HG02852 (cell line): ENCODE measurements at regions not wholly inside any gene's neighbourhood (a gene's known extent, or its start where the extent isn't known, plus 50 kb on each side); places are given as distances from the start of the nearest gene placed in this dataset.

Experiments
- ATAC-seq: cut with Tn5 transposase; IDR thresholded peaks from one replicate; pipeline ENCODE4 v1.9.1; 2021; ENCODE audit warnings: mild to moderate bottlenecking, moderate library complexity; ENCODE audit not compliant: unreplicated experiment

- no peak for ATAC-seq
Observed at GRCh38 chr9:28671000-28671399, 1097.7 kb upstream of the C9orf72 start.

- ATAC-seq, result no peak
Observed at GRCh38 chr9:28678097-28678496, 1104.8 kb upstream of the C9orf72 start.

GRCh38 chr9:28688172-28688571, 1114.9 kb upstream of the C9orf72 start:
- ATAC-seq, result no peak

DNA sequence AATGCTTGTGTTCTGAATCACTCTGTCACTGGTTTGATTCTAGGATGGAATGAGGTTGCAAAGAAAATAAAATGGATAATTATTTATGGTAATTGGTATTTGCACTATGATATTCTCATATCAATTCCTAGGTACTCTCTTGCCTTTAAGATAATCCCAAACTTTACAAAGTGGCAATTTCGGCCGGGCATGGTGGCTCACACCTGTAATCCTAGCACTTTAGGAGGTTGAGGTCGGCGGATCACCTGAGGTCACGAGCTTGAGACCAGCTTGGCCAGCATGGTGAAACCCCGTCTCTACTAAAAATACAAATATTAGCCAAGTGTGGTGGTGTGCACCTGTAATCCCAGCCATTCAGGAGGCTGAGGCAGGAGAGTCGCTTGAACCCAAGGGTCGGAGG, 1118.7 kb upstream of the C9orf72 start:
- no peak for ATAC-seq

DNA sequence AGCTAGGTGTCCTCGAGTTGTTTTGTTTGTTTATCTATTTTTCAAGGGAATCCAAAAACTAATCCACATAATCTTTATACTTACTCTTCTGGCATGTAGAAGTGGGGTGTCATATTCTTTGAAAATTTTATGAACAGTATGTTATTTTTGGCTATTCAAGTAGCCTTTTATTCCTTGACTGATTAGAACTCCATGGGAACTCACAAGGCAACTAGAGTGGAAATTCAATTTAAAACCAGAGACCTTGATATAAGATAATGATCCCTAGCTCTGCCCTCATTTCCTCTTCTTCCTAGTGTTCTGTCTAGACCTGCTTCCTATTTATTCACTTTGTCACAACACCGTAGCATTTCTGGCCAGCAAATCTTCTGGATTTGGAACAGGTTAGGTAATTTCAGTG, 1123.7 kb upstream of the C9orf72 start:
- no peak for ATAC-seq

DNA sequence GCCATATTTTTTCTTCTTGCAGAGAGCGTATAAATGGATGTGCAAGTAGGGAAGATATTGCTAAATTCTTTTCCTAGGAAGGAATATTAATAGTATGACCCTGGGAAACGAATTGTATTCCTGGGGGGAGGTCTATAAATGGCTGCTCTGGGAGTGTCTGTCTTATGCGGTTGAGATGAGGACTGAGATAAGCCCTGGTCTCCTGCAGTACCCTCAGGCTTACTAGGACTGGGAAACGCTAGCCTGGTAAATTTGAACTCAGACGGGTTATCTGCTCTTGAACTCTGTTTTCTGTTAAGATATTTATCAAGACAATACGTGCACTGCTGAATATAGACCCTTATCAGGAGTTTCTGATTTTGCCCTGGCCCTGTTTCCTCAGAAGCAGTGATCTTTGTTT, 1126.4 kb upstream of the C9orf72 start:
- ATAC-seq, result no peak

GRCh38 chr9:28707616-28708015, 1134.3 kb upstream of the C9orf72 start:
- ATAC-seq, result no peak

- ATAC-seq, result no peak
Observed at GRCh38 chr9:28714188-28714587, 1140.9 kb upstream of the C9orf72 start.

GRCh38 chr9:28718226-28718625, 1144.9 kb upstream of the C9orf72 start:
- no peak for ATAC-seq

GRCh38 chr9:28720746-28721145, 1147.5 kb upstream of the C9orf72 start:
- no peak for ATAC-seq

- ATAC-seq, result no peak
Observed at GRCh38 chr9:28730111-28730510, 1156.8 kb upstream of the C9orf72 start.

DNA sequence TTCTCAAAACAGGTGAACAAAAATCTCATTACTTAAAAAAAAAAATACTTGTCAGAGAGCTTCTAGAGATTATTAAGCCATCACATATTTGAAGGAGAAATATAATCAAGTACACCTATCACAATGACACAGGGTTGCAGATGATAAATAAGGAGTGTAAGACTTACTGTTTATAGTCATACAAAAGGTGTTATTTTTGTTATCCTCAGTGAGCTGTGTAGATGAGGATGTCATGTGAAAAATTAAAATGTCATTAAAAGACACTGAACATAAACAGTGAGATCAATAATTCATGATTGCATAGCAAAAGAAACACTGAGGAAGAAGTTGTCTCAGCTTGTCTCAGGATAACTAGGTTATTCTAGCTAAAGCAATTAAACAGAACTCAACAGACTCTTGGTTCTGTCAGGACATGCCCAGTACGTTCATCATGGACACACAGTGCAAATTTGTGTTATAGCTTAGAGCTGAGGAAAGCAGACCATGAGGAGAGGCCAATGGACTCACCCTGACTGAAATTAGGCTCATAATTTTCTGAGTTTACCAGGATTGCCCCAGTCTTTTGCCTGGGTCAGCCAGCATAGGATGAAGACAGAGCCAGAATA, 1162.6 kb upstream of the C9orf72 start:
- ATAC-seq, result no peak

GRCh38 chr9:28741459-28741858, 1168.2 kb upstream of the C9orf72 start:
- no peak for ATAC-seq

GRCh38 chr9:28747351-28747985, 1174.2 kb upstream of the C9orf72 start:
- no peak for ATAC-seq

DNA sequence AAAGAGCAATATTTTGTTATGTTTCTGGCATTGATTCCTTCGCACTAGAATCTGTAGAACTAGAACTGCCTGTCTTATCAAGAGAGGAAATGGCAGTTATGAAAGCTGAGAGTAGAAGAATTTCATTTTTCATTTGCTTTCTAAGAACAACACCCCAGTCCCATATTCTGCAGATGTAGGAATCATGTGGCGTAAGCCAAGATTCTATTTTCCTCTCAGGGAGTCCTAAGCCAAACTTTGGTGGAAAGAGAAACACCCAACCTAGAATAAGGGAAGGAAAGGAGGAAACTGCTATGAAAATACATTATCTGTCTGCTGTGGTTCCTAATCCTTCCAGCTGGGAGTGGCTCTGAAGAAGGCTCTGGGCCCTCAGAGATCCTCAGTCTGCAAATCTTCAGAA, 1176.9 kb upstream of the C9orf72 start:
- no peak for ATAC-seq

GRCh38 chr9:28758341-28758740, 1185.1 kb upstream of the C9orf72 start:
- ATAC-seq, result no peak

GRCh38 chr9:28758971-28759370, 1185.7 kb upstream of the C9orf72 start:
- ATAC-seq, result no peak

DNA sequence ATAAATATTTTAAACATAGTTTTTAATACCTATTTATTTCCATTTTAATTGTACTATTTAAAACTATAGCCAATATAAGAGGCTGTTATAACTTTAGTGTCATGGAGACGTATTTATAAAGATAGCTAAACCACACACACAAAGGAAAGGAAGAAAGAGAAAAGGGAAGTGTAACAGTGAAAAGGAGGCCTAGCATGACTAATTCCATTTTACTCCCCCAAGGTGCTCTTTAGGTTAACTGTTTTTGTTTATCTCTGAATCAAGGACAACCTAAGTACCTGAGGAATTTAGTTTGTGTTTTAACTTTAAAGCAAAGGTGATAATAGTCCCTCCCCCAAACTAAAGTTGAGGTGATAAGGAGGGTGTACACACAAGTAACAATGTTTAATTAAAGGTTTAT, 1188.9 kb upstream of the C9orf72 start:
- no peak for ATAC-seq

DNA sequence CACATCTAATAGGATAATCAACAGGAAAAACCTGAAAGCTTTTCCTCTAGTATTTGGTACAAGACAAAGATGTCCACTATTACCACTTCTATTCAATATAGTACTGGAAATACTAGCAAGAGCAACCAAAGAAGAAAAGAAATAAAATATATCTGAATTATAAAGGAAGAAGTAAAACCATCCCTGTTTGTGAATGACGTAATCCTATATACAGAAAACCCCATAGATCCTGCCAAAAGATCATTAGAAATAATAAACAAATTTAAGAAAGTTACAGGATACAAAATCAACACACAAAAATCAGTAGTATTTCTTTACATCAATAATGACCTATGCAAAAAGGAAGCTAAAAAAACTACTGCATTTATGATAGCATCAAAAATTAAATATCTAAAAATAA, 1191.3 kb upstream of the C9orf72 start:
- ATAC-seq, result no peak

- no peak for ATAC-seq
Observed at GRCh38 chr9:28770226-28770625, 1196.9 kb upstream of the C9orf72 start.

- ATAC-seq, result no peak
Observed at GRCh38 chr9:28770827-28771226, 1197.5 kb upstream of the C9orf72 start.

DNA sequence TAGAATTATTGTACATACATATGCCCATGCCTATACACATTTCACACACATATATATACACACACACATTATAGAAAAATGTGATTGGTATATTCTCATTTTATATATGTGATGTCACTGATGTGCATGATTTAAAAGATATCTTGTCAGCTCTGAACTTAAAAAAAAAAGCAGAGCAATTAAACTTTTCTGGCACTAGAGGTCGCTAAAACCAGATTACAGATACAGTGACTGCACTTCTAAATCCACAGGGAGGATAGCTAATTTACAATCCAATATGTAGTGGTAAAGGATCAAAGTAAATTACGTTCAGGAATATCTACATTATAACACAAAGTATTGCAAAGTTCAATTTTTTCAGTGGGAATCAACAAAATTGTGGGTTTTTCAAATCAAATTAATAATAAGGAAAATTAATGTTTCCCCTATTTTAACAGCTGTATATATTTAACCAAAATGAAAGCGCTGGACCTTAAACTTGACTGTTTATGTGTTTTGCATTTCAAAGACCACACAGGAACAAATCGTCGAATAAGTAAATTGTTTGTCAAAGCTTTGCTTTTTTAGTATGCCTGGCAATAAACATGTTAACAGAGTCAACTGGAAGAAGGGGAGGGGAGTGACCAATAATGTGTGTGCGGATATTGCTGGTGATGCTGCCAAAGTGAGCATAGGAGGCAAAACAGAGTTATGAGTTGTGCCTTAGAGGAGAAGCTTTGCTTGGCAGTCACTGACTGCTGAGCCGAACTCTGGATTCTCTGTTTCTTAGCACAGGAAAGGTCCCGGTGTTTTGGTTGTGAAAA, 1201.4 kb upstream of the C9orf72 start:
- no peak for ATAC-seq
